PC-9 (cell line): ENCODE measurements at regions not wholly inside any gene's neighbourhood (a gene's known extent, or its start where the extent isn't known, plus 50 kb on each side); places are given as distances from the start of the nearest gene placed in this dataset.

Experiments
- EZH2 ChIP-seq: fragments of 200-600 bp; sonication (generic); IDR thresholded peaks from 2 replicates; pipeline ENCODE4 v1.8.0; 2017; ENCODE audit warnings: antibody characterized with exemption, low read depth
- TF ChIP-seq, protein P1 (sequence below): fragments of 200-600 bp; sonication (generic); conservative IDR thresholded peaks from 2 replicates; pipeline ENCODE4 v1.6.1; 2017; ENCODE audit warnings: mixed run types, antibody characterized with exemption, mild to moderate bottlenecking, moderate library complexity

DNA sequence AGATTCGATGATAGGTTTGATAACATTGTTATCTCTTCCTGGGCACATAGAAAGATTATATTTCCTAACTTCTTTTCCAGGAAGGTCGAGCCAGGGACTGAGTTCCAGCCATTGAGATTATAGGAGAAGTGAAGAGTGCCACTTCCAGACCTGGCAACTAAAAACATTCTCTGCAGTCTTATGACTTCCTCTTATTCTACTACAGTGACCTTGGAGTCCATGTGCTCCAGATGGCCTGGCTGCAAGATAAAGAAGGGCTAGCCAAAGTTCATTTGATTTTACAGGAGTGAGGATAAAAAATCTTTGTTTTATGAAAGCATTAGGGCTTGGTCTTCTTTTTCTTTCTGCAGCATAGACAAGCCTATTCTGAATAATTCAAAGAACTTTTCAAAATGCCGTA, 363.0 kb downstream of the FSIP2 start:
- TF ChIP-seq, protein P1, sequence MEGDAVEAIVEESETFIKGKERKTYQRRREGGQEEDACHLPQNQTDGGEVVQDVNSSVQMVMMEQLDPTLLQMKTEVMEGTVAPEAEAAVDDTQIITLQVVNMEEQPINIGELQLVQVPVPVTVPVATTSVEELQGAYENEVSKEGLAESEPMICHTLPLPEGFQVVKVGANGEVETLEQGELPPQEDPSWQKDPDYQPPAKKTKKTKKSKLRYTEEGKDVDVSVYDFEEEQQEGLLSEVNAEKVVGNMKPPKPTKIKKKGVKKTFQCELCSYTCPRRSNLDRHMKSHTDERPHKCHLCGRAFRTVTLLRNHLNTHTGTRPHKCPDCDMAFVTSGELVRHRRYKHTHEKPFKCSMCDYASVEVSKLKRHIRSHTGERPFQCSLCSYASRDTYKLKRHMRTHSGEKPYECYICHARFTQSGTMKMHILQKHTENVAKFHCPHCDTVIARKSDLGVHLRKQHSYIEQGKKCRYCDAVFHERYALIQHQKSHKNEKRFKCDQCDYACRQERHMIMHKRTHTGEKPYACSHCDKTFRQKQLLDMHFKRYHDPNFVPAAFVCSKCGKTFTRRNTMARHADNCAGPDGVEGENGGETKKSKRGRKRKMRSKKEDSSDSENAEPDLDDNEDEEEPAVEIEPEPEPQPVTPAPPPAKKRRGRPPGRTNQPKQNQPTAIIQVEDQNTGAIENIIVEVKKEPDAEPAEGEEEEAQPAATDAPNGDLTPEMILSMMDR: no peak
- TF ChIP-seq EZH2: no peak
